ENCODE measurements at regions not wholly inside any gene's neighbourhood (a gene's known extent, or its start where the extent isn't known, plus 50 kb on each side); places are given as distances from the start of the nearest gene placed in this dataset.

DNA sequence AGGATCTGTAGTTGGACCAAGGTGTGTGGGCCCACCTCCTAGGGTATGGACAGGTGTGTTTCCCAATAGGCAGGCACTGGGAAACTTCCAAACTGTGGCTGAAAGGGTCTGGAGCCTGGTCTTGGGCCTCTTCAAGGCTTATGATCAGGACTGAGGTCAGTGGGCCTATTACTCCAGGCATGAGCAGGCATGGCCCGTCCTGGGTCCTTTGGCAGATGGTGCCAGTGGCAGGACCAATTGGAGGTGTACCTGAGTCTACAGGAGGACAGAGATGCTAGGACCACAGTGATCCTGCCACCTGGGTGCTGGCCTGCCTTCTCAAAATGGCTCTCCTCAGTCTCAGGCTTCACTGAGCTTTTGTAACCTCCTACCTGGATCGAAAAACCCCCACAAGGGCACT, 95.4 kb downstream of the RAB18 start:
- no peak for DNase-seq

DNA sequence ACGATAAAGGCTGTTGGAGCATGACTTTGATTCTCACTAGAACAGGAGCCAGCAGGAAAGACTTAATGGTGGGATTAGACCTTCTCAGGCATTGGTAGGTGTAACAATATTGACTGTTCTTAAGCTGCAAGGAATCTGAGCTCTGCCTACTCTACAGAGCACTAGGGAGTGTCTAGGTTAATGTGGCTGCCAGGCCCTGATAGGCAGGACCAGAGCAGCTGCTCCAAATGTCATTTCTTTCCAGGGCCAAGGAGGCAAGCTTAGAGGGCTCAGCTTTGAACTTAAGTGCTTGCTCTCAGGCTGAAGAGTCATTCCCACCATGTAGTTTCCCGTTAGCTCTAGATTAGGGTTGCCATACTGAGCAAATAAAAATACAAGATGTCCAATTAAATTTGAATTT, 96.8 kb downstream of the RAB18 start:
- no peak for DNase-seq

DNA sequence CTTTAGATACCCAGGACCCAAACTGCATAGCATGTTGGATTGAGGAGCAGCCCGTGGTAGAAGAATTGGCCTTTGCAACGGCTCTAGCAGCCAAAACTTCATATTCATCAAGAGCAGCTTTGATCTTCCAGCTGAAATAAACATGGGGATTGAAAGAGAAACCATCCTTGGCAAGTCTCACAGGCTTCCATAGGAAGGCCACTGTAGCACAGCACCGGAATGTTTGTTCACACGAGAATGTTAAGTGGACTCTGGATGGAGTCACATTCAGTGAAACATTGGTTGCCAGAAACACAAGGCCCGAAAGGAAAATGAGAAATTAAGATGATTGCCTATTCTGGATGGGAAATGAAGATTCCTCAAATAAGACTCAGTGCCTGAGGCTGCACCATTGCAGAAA, 97.4 kb downstream of the RAB18 start:
- DNase-seq: no peak

DNA sequence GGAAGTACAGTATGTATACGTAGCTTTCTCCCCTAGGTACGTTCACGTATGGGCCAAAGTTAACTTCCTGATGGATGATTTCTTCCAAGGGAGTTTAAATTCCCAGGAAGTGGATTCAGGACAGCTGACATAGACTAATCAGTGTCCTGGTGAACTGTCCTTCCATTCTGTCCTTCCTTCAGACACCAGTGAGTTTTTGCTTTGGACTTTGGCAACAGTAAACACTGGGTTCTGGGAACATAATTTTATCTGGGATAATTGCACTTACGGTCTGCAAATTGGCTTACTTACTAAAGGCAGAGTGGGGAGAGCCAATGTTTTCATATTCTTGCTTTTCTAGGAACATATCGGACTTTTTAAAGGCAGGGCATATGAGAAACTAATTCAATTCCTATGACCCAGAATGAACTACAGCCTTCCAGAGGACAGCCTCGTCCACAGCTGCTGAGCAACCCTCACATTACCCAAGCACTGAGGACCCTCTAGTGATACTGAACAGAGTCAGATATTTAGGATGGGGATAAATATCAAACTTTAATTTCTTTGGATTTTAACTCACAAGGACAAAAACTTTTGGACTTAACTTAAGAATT, 97.9 kb downstream of the RAB18 start:
- no peak for DNase-seq

DNA sequence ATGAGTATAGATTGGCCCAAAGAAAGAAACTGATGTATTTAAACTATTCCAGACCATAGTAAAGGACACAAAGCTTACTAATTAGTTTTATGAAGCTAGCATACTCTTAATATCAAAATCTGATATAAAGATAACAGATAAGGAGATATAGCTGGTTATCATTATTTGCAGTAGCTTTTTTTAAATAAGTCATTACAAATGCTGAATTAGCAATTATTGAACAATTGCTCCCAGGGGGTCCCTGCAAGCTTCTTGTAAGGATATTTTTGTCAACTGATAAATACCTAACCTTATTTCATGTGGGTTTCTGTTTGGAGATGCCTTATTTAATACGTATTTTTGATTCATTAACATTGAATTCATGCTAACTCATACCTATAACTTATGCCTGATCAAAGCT, 99.0 kb downstream of the RAB18 start:
- DNase-seq: no peak

GRCh38 chr10:27605318-27605717, 101.2 kb downstream of the RAB18 start:
- no peak for DNase-seq

GRCh38 chr10:27607591-27607990, 103.5 kb downstream of the RAB18 start:
- DNase-seq: no peak

DNA sequence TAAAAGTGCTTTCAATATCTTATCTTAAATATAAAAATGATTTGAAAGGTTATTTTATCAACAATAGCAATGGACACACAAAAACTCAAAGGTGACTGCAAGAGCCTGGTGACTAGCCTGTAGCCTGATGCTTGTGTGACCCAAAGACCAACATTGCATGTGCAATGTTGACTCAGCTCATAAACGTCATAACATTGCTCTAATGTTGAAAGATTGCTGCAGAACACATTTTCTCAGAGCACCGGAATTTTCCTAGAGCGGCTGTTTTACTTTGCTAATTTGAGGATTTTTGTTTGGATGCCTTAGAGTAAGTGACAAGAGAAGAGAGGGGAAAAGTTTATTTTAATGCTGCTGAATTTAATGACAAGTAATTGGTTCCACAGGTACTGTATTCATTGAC, 107.1 kb downstream of the RAB18 start:
- no peak for DNase-seq

GRCh38 chr10:27611744-27612550, 107.8 kb downstream of the RAB18 start:
- DNase-seq: no peak

GRCh38 chr10:27612551-27613035, 108.5 kb downstream of the RAB18 start:
- DNase-seq: no peak

DNA sequence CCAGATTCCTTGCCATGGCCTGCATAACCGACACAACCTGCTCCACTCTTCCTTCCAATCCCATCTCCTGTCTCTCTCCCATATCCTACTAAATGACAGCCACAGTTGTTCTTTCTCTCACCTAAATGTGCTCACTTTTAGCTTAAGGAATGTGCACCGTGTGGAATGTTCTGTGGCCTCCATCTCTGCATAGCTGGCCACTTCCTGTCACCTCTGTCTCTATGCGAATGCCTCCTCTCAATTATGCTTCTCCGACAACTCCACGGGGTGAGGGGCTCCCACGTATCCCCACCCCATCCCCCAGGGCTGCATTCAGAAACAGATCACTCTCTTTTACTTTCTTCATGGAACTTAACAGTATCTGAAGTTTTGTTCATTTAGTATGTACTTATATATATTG, 110.7 kb downstream of the RAB18 start:
- no peak for DNase-seq

- DNase-seq: no peak
Observed at GRCh38 chr10:27618036-27618615, 114.0 kb downstream of the RAB18 start.

- DNase-seq: no peak
Observed at GRCh38 chr10:27618906-27619305, 114.8 kb downstream of the RAB18 start.

DNA sequence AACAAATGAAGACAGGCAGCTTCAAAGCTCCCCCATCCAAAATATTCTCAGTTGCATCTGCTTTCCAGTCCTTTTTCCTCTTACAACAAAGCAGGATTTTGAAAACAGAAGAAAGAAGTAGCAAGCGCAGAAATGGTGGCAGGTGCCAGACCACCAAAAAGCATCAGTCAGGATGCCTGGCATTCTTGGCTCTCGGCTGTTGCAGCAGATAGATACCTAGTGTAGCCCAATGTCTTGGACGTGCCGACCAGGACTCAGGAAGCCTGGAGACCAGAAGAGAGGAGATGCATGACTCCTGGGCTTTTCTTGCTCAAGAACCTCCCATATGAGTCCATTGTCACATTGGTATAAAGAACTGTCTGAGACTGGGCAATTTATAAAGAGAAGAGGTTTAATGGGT, 115.2 kb downstream of the RAB18 start:
- no peak for DNase-seq

GRCh38 chr10:27620430-27621397, 116.6 kb downstream of the RAB18 start:
- DNase-seq: no peak

DNA sequence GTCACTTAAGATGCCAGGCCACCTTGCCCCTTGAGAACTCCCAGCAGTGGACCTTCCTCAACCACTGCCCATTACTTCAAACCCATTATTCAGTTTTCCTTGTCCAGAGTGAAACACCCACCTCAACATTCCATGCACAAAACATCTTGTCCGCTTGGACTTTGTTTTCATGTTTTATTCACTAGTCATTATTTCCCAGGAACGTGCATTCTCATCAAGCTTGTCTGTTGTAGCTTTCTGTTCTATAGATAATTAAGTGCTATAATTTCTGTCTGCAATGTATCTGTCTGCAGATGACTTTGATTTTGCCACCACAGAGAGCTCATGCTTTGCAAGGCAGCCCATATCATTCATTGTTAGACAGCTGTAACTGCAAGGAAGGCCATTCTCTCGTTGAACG, 117.4 kb downstream of the RAB18 start:
- no peak for DNase-seq

DNA sequence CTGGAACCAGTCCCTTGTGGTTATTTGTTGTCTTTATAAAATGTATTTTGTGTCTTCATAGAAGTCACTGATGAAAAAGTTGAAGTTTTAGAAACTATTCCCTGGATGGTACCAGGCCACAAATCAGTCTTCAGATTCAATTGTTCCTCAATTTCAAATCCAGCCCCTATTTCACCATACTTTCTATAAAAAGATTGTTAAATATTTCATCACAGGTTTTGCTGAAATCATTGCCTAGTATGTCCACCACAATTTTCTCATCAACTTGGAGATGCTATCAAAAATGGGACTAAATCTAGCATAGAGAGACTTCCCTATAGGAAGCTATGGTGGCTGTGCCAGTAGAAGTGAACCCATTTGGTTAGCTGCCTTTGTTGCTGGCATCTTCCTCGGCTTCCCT, 118.5 kb downstream of the RAB18 start:
- DNase-seq: peak; percentile 33 to 91

Measured in inflammatory macrophage (primary cell).